HFF-Myc (cell line): ENCODE measurements at regions not wholly inside any gene's neighbourhood (a gene's known extent, or its start where the extent isn't known, plus 50 kb on each side); places are given as distances from the start of the nearest gene placed in this dataset.
A peak's percentile ranks its signal among the peaks of the same experiment; 100 is the strongest.

Source experiments
- DNase-seq: peaks from one replicate; pipeline ENCODE4 v3.0.0-alpha.2; 2011; ENCODE audit warnings: low read depth; ENCODE audit errors: extremely low read depth
- H3K4me3 ChIP-seq: replicated peaks from 2 replicates; pipeline ENCODE4 v1.5.1; 2011; ENCODE audit warnings: low read depth, mild to moderate bottlenecking, control low read depth, low read length
- CTCF ChIP-seq: IDR thresholded peaks from 2 replicates; pipeline ENCODE4 v1.5.1; 2012; ENCODE audit warnings: mild to moderate bottlenecking, low read depth, low read length, control low read depth; ENCODE audit errors: missing control alignments

DNA sequence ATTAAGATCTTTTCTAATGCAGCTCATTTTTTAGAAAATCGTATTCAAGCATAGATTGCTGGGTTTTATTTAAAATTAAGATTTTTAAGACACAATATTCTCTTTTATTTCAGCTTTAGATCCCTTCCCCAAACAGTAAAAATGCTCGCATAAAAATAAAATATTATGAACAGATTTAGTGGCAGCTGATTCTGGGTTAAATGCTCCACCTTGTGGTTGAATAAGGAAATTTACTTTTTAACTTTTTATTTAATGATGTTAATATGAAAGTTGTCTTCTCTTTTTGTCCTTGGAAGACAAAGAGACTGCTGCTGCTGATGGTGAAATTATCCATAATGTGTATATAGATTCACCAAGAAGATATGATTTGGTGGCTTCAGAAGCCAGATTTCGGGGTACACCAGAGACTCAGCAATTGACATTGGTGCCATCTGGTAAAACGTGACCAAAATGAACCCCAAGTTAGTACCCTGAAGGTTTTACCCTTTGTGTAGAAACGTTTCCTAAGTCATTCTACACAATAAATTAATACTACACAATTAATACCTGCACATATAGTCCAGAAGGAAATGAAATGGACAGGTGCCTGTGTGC lies 128.0 kb downstream of the ADAMTS1 start:
- TF ChIP-seq CTCF = peak; percentile 22
- DNase-seq = no peak
- no peak overlapping the region for H3K4me3 ChIP-seq

DNA sequence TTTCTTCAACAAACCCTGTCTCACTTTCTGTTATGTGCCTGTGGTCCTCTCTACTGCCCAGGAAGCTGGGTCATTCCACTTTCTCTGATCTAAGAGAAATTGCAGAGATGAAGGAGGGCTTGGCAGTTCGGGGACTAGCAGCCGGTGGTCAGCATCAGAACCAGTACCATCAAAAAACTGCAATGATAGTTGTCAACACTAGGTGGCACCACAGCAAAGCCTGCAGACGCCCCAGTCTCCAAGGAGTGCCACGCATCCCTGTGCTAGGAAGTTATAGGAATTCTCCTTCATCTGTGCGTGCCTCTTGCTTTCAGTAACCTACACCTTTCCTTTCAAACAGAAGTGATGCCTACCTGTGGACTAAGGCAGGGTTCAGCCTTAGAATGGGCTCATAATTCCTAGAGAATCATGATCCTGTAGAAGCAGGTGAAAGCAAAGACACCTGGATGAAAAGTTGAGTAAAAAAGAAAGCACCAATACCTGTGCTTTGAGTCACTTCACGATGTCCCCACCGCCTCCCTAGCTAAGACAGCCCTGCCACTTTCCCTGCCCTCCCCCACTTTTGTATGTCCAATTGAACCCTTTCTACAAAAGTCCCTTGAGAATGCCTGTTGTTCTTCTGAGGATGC lies 129.2 kb downstream of the ADAMTS1 start:
- DNase-seq = peak; percentile 16
- no peak overlapping the region for H3K4me3 ChIP-seq
- peak; percentile 85 for TF ChIP-seq CTCF

GRCh38 chr21:26715116-26715515 lies 130.1 kb downstream of the ADAMTS1 start:
- no peak for DNase-seq
- no peak for TF ChIP-seq CTCF
- H3K4me3 ChIP-seq = no peak overlapping the region

GRCh38 chr21:26710155-26710554 lies 135.1 kb downstream of the ADAMTS1 start:
- no peak for DNase-seq
- TF ChIP-seq CTCF = no peak
- no peak overlapping the region for H3K4me3 ChIP-seq

- DNase-seq = no peak
- TF ChIP-seq CTCF = no peak
- no peak overlapping the region for H3K4me3 ChIP-seq
Measured at GRCh38 chr21:26709090-26709489, 136.0 kb upstream of the CYYR1 start.

GRCh38 chr21:26708223-26708800 lies 135.2 kb upstream of the CYYR1 start:
- DNase-seq = no peak
- no peak for TF ChIP-seq CTCF
- no peak overlapping the region for H3K4me3 ChIP-seq
